ENCODE measurements at regions not wholly inside any gene's neighbourhood (a gene's known extent, or its start where the extent isn't known, plus 50 kb on each side); places are given as distances from the start of the nearest gene placed in this dataset.

GRCh38 chr13:33659894-33660293 lies 158.1 kb upstream of the RFC3 start:
- TF ChIP-seq, protein P1, sequence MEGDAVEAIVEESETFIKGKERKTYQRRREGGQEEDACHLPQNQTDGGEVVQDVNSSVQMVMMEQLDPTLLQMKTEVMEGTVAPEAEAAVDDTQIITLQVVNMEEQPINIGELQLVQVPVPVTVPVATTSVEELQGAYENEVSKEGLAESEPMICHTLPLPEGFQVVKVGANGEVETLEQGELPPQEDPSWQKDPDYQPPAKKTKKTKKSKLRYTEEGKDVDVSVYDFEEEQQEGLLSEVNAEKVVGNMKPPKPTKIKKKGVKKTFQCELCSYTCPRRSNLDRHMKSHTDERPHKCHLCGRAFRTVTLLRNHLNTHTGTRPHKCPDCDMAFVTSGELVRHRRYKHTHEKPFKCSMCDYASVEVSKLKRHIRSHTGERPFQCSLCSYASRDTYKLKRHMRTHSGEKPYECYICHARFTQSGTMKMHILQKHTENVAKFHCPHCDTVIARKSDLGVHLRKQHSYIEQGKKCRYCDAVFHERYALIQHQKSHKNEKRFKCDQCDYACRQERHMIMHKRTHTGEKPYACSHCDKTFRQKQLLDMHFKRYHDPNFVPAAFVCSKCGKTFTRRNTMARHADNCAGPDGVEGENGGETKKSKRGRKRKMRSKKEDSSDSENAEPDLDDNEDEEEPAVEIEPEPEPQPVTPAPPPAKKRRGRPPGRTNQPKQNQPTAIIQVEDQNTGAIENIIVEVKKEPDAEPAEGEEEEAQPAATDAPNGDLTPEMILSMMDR (IDR thresholded peaks at IDR 0.05) = no peak
- TF ChIP-seq EZH2 (IDR thresholded peaks at IDR 0.05; ENCODE audit: borderline replicate concordance, insufficient read depth, low read depth, low read length, poor library complexity, severe bottlenecking) = no peak

Data from B cell (primary cell).